ENCODE measurements at regions not wholly inside any gene's neighbourhood (a gene's known extent, or its start where the extent isn't known, plus 50 kb on each side); places are given as distances from the start of the nearest gene placed in this dataset.
A peak's percentile ranks its signal among the peaks of the same experiment; 100 is the strongest.

GRCh38 chr7:16268821-16269768 is 152.2 kb downstream of the CRPPA start (continued):
- TF ChIP-seq THAP12 (CRISPR knock-in tag; IDR thresholded peaks at IDR 0.05) (no peak), ZNF436 (CRISPR knock-in tag; IDR thresholded peaks at IDR 0.05) (no peak), ETV5 (CRISPR knock-in tag; IDR thresholded peaks at IDR 0.05; ENCODE audit: low read depth) (peak; percentile 64), ARNT (IDR thresholded peaks at IDR 0.05) (peak; percentile 99 to 100), HMGXB4 (CRISPR knock-in tag; IDR thresholded peaks at IDR 0.05) (no peak), PHF8 (IDR thresholded peaks at IDR 0.05; ENCODE audit: borderline replicate concordance, low read length) (no peak), ZEB2 (IDR thresholded peaks at IDR 0.05) (peak; percentile 97), KDM4B (IDR thresholded peaks at IDR 0.05; ENCODE audit: borderline replicate concordance in 2 of 2, low read depth in 1 of 2) (0 out of 4 replicates have a peak, but pooled peaks of 1 of the 2 experiments have one; percentile 36), RAD51 (IDR thresholded peaks at IDR 0.05; ENCODE audit: borderline replicate concordance, low read depth) (peak; percentile 39), BRD9 (IDR thresholded peaks at IDR 0.05; ENCODE audit: low read depth, partially characterized antibody) (peak; percentile 78), POLR3A (IDR thresholded peaks at IDR 0.05; ENCODE audit: borderline replicate concordance, extremely low read depth, insufficient read depth, insufficient read length) (no peak), MAX (CRISPR knock-in tag; IDR thresholded peaks at IDR 0.05) (no peak; the same call in 1 of the 2 replicates), ZBTB7A (IDR thresholded peaks at IDR 0.05; ENCODE audit: borderline replicate concordance, control insufficient read depth, low read depth, low read length) (no peak), TCF7L2 (IDR thresholded peaks at IDR 0.05; ENCODE audit: low read depth, low read length) (peak; percentile 74; the same call in 1 of the 2 replicates), PTTG1 (tag; IDR thresholded peaks at IDR 0.05; ENCODE audit: low read depth) (no peak), AFF1 (IDR thresholded peaks at IDR 0.05; ENCODE audit: low read depth in 1 of 2, partially characterized antibody in 2 of 2) (peak; percentile 88 to 98), RHOXF2B (CRISPR knock-in tag; conservative IDR thresholded peaks at IDR 0.05) (no peak), GTF2F1 (IDR thresholded peaks at IDR 0.05; ENCODE audit: low read depth, low read length) (peak; percentile 63; the same call in 1 of the 2 replicates)
